ENCODE measurements at regions not wholly inside any gene's neighbourhood (a gene's known extent, or its start where the extent isn't known, plus 50 kb on each side); places are given as distances from the start of the nearest gene placed in this dataset.
"Not testable (repeated sequence)": the region's sequence is repeated elsewhere in the genome, so short reads cannot be mapped to it uniquely, and the experiment has no call there.

DNA sequence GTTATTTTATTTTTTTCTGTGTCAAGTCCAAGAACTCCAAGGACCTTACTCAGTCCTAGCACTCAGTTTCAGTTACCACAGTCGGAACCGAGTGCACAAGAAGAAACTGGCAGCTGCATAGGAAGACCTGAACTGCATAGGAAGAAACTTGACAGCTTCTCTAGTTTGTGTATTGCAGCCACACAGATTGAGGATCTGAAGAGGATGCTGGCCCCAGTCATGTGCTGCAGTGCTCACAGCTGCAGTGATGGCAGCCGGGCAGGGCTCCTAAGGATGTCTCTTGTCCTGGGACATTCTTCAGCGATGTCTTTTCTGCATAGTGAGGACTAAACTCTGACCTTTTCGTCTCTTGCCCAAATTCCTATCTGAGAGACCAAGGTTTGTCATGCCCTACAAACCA is 261.2 kb downstream of the STIM2 start:
- DNase-seq, result no peak

DNA sequence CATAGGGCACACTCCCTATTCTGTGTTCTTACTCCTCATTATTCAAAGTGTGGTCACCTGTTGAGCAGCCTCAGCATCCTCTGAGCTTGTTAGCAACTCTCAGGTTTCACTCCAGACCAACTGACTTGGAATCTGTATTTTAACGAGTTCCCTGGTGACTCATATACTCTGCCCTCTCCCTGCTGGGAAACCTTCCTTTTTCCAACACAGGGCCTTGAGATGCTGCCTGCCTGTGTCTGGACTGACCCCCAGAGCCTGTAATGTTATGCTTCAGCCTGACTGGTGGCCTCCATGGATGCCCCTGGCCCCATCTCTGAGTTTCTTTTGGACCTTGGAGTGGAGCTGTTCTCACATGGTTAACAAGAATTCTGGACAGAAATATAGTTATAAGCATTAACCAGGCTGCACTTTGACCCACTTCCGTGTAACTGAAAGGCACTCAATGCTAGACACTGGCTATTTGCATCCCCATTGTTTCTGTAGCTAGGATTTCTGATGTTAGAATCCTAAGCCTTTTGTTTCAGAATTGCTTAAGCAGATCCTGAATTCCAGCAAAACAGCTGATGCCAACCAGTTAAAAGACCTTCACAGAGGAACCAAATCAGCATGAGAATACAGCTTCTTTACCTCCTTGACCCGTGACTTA is 262.6 kb downstream of the STIM2 start:
- DNase-seq, result no peak

GRCh38 chr4:27123769-27124124 is 263.1 kb downstream of the STIM2 start:
- no peak for DNase-seq

DNA sequence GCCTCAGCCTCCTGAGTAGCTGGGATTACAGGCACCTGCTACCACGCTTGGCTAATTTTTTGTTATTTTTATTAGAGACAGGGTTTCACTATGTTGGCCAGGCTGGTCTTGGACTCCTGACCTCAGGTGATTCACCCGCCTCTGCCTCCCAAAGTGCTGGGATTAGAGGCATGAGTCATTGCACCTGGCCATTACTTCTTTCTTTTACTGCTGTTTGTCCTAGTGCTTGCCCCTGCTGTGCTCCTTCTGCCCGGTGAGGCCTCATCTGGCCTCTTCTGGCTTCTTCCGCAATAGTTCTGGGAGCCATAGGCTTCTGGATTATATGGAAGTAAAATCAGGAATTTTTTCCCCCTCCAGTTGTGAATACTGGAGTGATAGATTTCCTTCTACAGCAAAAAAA is 266.3 kb downstream of the STIM2 start:
- not testable (repeated sequence) for DNase-seq

DNA sequence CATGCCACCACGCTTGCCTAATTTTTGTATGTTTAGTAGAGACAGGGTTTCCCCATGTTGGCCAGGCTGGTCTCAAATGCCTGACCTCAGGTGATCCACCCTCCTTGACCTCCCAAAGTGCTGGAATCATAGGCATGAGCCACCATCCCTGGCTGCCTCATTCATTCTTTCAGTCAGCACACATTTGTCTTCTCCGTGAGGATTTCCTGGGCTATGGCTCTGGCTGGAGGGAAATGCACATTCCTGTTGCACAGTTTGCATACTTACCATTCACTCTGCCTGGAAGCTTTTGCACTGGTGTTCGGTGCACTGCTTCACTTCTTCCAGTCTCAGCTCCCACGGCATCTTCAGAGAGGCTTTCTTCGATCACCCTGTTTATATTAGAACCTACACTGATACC is 267.8 kb downstream of the STIM2 start:
- no peak for DNase-seq

DNA sequence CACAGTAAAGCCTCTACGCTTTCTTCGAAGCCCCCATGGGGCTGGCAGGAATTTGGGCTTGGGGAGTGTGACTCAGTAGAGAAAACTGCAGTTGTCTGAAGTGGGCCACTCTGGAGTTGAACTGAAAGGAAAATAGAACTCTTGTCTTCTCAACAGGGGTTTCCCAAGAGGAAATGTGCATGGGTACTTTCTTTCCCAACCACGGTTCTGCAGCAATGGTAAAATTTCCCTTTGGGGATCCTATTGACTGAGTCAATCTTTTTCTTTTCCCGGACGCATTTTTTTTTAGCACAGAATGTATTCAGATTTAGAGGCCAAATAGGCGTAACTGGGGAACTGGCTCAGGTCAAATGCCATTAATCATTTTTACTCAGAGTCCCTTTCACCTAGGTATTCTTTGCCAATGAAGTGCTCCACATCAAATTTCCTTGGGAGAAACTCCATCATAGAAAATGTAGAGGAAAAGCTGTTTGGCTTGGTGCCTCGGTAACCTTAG is 269.3 kb downstream of the STIM2 start:
- no peak for DNase-seq

DNA sequence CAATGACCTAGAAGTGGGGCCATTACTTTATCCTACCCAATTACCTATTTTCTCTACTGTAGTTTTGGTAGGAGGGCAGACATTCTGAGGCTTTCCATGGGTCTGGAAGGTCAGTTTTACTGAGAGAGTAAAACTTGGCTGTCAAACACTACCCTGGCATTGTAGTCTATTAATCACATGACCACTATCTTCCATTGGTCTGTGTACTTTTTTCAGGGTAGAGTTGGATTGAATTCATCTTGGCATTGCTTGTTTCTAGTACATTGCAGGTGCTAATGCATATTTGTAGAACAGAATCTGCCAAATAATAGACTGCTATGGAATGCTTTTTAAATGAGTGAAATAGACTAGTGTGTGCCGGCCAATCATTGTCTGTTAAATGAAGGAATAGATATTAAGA is 271.9 kb downstream of the STIM2 start:
- DNase-seq, result no peak

DNA sequence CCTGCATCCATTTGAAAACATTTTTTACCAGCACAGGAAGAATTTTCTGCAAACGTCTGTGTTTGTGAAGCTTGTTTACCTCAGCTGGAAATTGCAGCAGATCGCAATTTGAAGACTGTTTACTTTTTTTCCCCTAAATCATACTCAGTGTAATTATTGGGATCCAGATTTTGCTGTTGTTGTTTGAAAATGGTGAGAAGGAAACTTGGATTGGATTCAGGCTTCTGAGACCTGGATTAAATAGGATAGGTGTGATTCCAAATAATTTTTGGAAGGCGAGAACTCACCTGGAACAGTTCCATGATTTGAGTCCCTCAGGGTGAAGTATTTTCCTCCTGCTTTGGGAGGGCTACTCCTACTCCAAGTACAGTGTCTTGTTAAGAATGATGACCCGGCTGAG is 279.8 kb downstream of the STIM2 start:
- no peak for DNase-seq

DNA sequence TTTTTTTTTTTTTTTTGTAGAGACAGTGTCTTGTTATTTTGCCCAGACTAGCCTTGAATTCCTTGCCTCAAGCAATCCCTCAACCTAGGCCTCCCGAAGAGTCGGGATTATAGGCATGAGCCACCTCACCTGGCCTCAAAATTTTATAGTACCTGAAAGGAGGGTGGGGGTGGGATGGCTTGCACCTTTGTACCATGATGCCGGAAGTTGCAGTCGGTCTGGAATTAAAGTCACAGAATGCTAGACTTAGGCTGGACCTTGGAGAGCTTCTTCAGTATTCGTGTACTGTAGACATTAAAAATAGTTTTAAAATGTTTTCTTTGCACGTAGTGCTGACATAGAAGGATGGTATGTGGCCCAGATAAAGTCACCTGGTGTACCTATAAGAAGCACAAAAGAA is 280.9 kb downstream of the STIM2 start:
- DNase-seq, result no peak

- DNase-seq, result no peak
Measured at GRCh38 chr4:27142841-27143240, 282.2 kb downstream of the STIM2 start.

- DNase-seq, result no peak
Measured at GRCh38 chr4:27145597-27145996, 285.0 kb downstream of the STIM2 start.

GRCh38 chr4:27148211-27148895 is 287.7 kb downstream of the STIM2 start:
- DNase-seq, result no peak

DNA sequence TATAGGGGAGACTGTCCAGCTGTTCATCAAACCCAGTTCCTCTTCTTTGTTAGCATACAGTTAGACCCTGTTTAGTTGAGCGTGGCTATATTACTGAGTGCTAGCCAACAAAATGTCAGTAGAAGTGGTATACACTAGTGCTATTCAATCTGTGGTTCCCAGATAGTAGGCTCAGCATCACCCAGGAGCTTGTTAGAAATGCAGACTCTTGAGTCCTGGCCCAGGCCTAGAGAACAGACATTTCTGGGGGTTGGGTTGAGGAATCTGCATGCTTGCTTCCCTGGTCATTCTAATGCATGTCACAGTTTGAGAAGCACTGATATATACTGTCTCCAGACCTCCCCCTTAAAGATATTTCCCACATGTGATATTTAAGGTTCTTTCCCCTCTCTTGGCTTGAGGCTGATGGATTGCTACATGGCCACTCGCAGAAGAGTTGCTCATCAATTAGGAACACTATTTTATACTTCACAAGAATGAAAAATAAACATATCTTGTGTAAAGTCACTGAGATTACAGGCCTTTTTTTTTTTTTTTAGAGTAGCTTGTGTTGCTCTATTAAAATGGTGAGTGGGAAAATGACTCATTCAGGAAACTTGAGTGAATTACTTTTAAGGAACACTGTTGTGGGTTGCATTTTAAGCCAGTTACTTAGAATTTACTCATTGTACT is 289.0 kb downstream of the STIM2 start:
- no peak for DNase-seq

DNA sequence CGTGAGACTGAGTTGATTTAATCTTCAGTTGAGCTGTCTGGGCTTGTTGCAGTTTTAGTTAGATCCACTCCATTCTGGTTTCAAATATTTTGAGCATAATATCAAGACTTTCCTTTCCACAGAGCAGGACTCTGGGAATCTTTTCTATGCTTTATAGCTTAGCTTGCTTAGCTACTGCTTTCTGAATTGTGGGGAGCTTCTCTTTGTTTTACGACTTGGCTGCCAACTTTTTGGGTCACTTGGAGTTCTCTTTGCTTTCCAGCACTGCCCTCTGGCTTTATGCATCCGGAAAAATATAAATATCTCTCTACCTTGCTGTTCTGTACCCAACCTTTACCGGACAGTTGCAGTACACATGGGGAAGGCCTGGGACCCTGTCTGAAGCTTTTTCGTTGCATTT is 292.1 kb downstream of the STIM2 start:
- no peak for DNase-seq

DNA sequence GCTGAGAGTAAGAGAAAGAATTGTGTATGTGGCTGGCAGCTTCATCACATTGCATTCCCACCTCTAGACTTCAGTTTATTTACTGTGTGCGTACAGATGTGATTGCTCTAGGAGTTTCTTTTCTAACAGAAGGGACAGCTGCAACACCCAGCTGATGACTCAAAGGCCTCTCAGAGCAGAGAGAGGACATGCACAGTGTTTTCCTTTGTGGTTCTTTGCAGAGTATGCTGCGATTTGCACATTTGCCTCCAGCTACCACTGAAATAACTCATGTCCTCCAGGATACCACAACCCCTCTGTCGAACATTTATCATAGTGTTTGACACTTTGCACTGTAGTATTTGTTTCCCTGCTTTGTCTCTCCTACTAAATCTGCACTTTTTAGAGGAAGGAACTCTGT is 294.1 kb downstream of the STIM2 start:
- no peak for DNase-seq

DNA sequence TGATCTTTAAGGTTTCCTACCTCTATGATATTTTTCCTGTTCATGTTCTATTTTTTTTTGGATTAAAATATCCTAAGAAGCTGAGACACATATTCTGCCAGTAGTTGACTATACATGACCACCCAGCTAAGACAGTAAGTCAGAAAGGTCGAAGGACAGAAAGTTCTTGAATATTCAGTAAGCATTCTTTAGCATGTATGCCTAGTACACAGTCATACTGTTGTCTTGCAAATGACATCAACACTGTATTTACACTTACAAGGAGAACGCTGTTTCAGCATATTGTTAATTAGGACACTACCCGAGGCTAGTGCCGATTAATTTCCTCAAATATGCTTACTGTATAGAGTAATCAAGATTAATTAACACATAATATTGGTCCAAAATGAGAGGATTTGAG is 300.6 kb downstream of the STIM2 start:
- no peak for DNase-seq

GRCh38 chr4:27168783-27169182 is 308.1 kb downstream of the STIM2 start:
- DNase-seq, result no peak

GRCh38 chr4:27173280-27173679 is 312.6 kb downstream of the STIM2 start:
- no peak for DNase-seq

GRCh38 chr4:27176400-27176799 is 315.8 kb downstream of the STIM2 start:
- DNase-seq, result peak; percentile 4 to 14

DNA sequence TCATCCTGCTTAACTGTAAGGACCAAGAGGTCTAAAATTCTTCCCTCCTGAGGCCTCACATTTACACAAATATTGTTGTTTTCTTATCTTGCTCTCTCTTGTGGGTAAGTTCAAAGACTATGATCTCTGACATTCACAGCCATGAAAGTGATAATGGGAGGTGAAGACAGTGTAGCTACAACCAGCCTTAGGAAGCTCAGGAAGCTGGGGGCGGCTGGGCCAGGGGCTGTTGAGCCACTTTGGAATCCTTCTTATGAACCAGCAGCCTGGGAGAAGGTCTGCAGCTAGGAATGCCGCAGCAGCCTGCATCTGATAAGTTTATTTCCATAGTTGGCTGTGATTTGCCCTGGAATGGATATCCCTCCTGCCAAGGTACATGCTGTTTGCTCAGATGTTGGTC is 316.2 kb downstream of the STIM2 start:
- DNase-seq, result no peak

GRCh38 chr4:27178061-27178460 is 317.4 kb downstream of the STIM2 start:
- no peak for DNase-seq

GRCh38 chr4:27181693-27182092 is 321.1 kb downstream of the STIM2 start:
- DNase-seq, result no peak

- DNase-seq, result no peak
Measured at GRCh38 chr4:27182211-27182610, 321.6 kb downstream of the STIM2 start.

Measured in right lung (tissue), 2 donors.